ENCODE measurements at regions not wholly inside any gene's neighbourhood (a gene's known extent, or its start where the extent isn't known, plus 50 kb on each side); places are given as distances from the start of the nearest gene placed in this dataset.

GRCh38 chr18:61261870-61262269, 71.4 kb upstream of the CDH20 start:
- ATAC-seq = no peak
- intact Hi-C loops (cut with DNase I) = no loop called here

GRCh38 chr18:61272793-61273192, 60.4 kb upstream of the CDH20 start:
- intact Hi-C loops (cut with DNase I) = no loop called here
- ATAC-seq = no peak
- no peak for DNase-seq

More at GRCh38 chr18:61261870-61262269, 71.4 kb upstream of the CDH20 start:
- DNase-seq = no peak

GRCh38 chr18:61273533-61273932, 59.7 kb upstream of the CDH20 start:
- no peak for DNase-seq
- ATAC-seq = no peak
- intact Hi-C loops (cut with DNase I) = no loop called here

- DNase-seq = no peak
- ATAC-seq = no peak
- intact Hi-C loops (cut with DNase I) = no loop called here
Measured at GRCh38 chr18:61274416-61274960, 58.7 kb upstream of the CDH20 start.

GRCh38 chr18:61277808-61278207, 55.4 kb upstream of the CDH20 start:
- intact Hi-C loops (cut with DNase I) = no loop called here
- ATAC-seq = no peak
- DNase-seq = no peak

- ATAC-seq = no peak
- intact Hi-C loops (cut with DNase I) = no loop called here
- no peak for DNase-seq
Measured at GRCh38 chr18:61281431-61281830, 51.8 kb upstream of the CDH20 start.

GRCh38 chr18:61282926-61283325, 50.3 kb upstream of the CDH20 start:
- intact Hi-C loops (cut with DNase I) = no loop called here
- DNase-seq (no peak), ATAC-seq (no peak)
